H1 (cell line): ENCODE measurements at regions not wholly inside any gene's neighbourhood (a gene's known extent, or its start where the extent isn't known, plus 50 kb on each side); places are given as distances from the start of the nearest gene placed in this dataset.

Experiments used
- CTCF ChIA-PET: fragments of 300-600 bp; sonication (Branson Sonifier 250); formaldehyde crosslinking; loops from one replicate; lab custom pipeline; 2021; ENCODE audit not compliant: partially characterized antibody; lab: Charles Lee
- POLR2A ChIA-PET: fragments of 300-600 bp; sonication (Branson Sonifier 250); formaldehyde crosslinking; loops from one replicate; lab custom pipeline; 2021; ENCODE audit warnings: inconsistent platforms; ENCODE audit not compliant: partially characterized antibody; lab: Charles Lee
- DNase-seq, 2 experiments: peaks; one replicate each; pipeline versions ENCODE4 v3.0.0 to v3.0.0-alpha.2; 2010 to 2022; ENCODE audit warnings: low spot score in 2 of 2, low read depth in 1 of 2, mixed read lengths in 1 of 2
- FAIRE-seq: peaks from 2 replicates; lab custom pipeline; 2011; peaks lifted over from hg19 to GRCh38; lab: Jason Lieb, UNC
- H2AFZ ChIP-seq: 2 replicates; pipeline ENCODE4 v1.8.1; 2012; ENCODE audit warnings: low read length, inconsistent platforms
- H2AK5ac ChIP-seq: 2 replicates; pipeline ENCODE4 v1.6.1; 2013; ENCODE audit warnings: low read depth, low read length
- H2BK120ac ChIP-seq: replicated peaks from 2 replicates; pipeline ENCODE3; 2013; ENCODE audit warnings: low read depth, low read length, inconsistent platforms
- H2BK12ac ChIP-seq: 2 replicates; pipeline ENCODE4 v1.6.1; 2013; ENCODE audit warnings: low read depth, low read length
- H2BK15ac ChIP-seq: 2 replicates; pipeline ENCODE4 v1.6.1; 2013; ENCODE audit warnings: low read length
- H2BK20ac ChIP-seq: 2 replicates; pipeline ENCODE4 v1.6.1; 2013; ENCODE audit warnings: low read length
- H2BK5ac ChIP-seq: 2 replicates; pipeline ENCODE4 v1.6.1; 2013; ENCODE audit warnings: low read depth, low read length
- H3K14ac ChIP-seq: 2 replicates; pipeline ENCODE4 v1.6.1; 2013; ENCODE audit warnings: inconsistent platforms; ENCODE audit not compliant: insufficient read length
- H3K18ac ChIP-seq: 2 replicates; pipeline ENCODE4 v1.6.1; 2013; ENCODE audit warnings: low read length; ENCODE audit errors: extremely low read depth
- H3K23ac ChIP-seq: 2 replicates; pipeline ENCODE4 v1.6.1; 2013; ENCODE audit warnings: inconsistent platforms; ENCODE audit not compliant: insufficient read length
- H3K23me2 ChIP-seq: 2 replicates; pipeline ENCODE4 v1.6.1; 2013; ENCODE audit warnings: low read depth, low read length
- H3K27ac ChIP-seq: 2 replicates; pipeline ENCODE4 v1.6.1; 2011; ENCODE audit warnings: low read depth, low read length, inconsistent platforms
- H3K27me3 ChIP-seq, 4 experiments: replicated peaks in 1 of 4; 1 replicate in 1 of 4; 2 replicates in 3 of 4; pipeline versions ENCODE4 v1.6.1 to v1.8.1; 2011 to 2013; ENCODE audit warnings: low read length in 3 of 4, mild to moderate bottlenecking in 3 of 4, inconsistent platforms in 2 of 4, mixed read lengths in 2 of 4, moderate library complexity in 1 of 4; ENCODE audit not compliant: control insufficient read depth in 3 of 4, insufficient read depth in 3 of 4; ENCODE audit errors: extremely low read depth in 1 of 4
- H3K36me3 ChIP-seq, 4 experiments: 2 replicates each; pipeline versions ENCODE4 v1.6.1 to v1.8.1; 2011 to 2013; ENCODE audit warnings: mild to moderate bottlenecking in 4 of 4, low read length in 3 of 4, moderate library complexity in 2 of 4, control low read depth in 1 of 4, inconsistent platforms in 1 of 4; ENCODE audit not compliant: insufficient read depth in 4 of 4, control insufficient read depth in 2 of 4
- H3K4ac ChIP-seq: replicated peaks from 2 replicates; pipeline ENCODE3; 2013; ENCODE audit warnings: low read length, low read depth, mixed read lengths, inconsistent platforms; ENCODE audit not compliant: insufficient read length
- H3K4me1 ChIP-seq, 4 experiments: replicated peaks in 1 of 4; 1 replicate in 1 of 4; 2 replicates in 3 of 4; pipeline versions ENCODE4 v1.6.1 to v1.8.1; 2011 to 2013; ENCODE audit warnings: low read length in 3 of 4, inconsistent platforms in 2 of 4, mixed read lengths in 1 of 4; ENCODE audit not compliant: insufficient read depth in 4 of 4, control insufficient read depth in 3 of 4
- H3K4me2 ChIP-seq, 2 experiments: 2 replicates each; pipeline versions ENCODE4 v1.6.1 to v1.8.1; 2011 to 2013; ENCODE audit warnings: low read depth in 2 of 2, low read length in 2 of 2, control low read depth in 1 of 2, inconsistent platforms in 1 of 2, mild to moderate bottlenecking in 1 of 2; ENCODE audit not compliant: insufficient read depth in 1 of 2
- H3K4me3 ChIP-seq, 4 experiments: fragments of 200-600, 300-600 bp in 1 of 4; sonication (generic), shearing (Covaris generic), sonication (Bioruptor Twin) in 1 of 4; 2 replicates each; pipeline versions ENCODE4 v1.5.1 to v1.8.1; 2011 to 2016; ENCODE audit warnings: low read length in 4 of 4, low read depth in 3 of 4, control low read depth in 2 of 4, inconsistent platforms in 2 of 4, mild to moderate bottlenecking in 2 of 4, mixed read lengths in 1 of 4, moderate library complexity in 1 of 4; ENCODE audit not compliant: insufficient read depth in 2 of 4; ENCODE audit errors: extremely low read depth in 1 of 4
- H3K56ac ChIP-seq: replicated peaks from 2 replicates; pipeline ENCODE3; 2013; ENCODE audit warnings: low read depth, mild to moderate bottlenecking, mixed read lengths, low read length, inconsistent platforms; ENCODE audit not compliant: insufficient read length
- H3K79me1 ChIP-seq: 2 replicates; pipeline ENCODE4 v1.6.1; 2013; ENCODE audit warnings: low read depth, low read length, control low read depth
- H3K79me2 ChIP-seq, 2 experiments: 2 replicates each; pipeline versions ENCODE4 v1.6.1 to v1.8.1; 2012 to 2013; ENCODE audit warnings: low read length in 2 of 2, mild to moderate bottlenecking in 2 of 2, inconsistent platforms in 1 of 2; ENCODE audit not compliant: insufficient read depth in 2 of 2, control insufficient read depth in 1 of 2
- H3K9ac ChIP-seq, 4 experiments: replicated peaks in 1 of 4; 1 replicate in 1 of 4; 2 replicates in 3 of 4; pipeline versions ENCODE4 v1.6.1 to v1.8.1; 2011 to 2013; ENCODE audit warnings: low read depth in 3 of 4, low read length in 3 of 4, control low read depth in 2 of 4, mild to moderate bottlenecking in 2 of 4, moderate library complexity in 2 of 4, inconsistent platforms in 1 of 4; ENCODE audit errors: extremely low read depth in 1 of 4
- H3K9me3 ChIP-seq, 2 experiments: 2 replicates each; pipeline versions ENCODE4 v1.6.1 to v1.8.1; 2012 to 2013; ENCODE audit warnings: mild to moderate bottlenecking in 2 of 2, moderate library complexity in 2 of 2, control low read depth in 1 of 2, inconsistent platforms in 1 of 2, low read depth in 1 of 2, low read length in 1 of 2, mixed read lengths in 1 of 2; ENCODE audit not compliant: insufficient read depth in 2 of 2
- H4K20me1 ChIP-seq, 2 experiments: replicated peaks in 1 of 2; 2 replicates each; pipeline versions ENCODE3 to v1.8.1; 2011 to 2013; ENCODE audit warnings: inconsistent platforms in 2 of 2, low read length in 2 of 2, mild to moderate bottlenecking in 1 of 2; ENCODE audit not compliant: insufficient read depth in 2 of 2, control insufficient read depth in 1 of 2
- H4K5ac ChIP-seq: 2 replicates; pipeline ENCODE4 v1.6.1; 2013; ENCODE audit warnings: low read length, low read depth, mixed read lengths, inconsistent platforms; ENCODE audit not compliant: insufficient read length
- H4K8ac ChIP-seq: 2 replicates; pipeline ENCODE4 v1.8.0; 2013; ENCODE audit warnings: mild to moderate bottlenecking, moderate library complexity, low read length, inconsistent platforms; ENCODE audit not compliant: insufficient read depth; ENCODE audit errors: extremely low read depth
- H4K91ac ChIP-seq: replicated peaks from 2 replicates; pipeline ENCODE3; 2013; ENCODE audit warnings: low read length, mixed read lengths, inconsistent platforms; ENCODE audit not compliant: insufficient read length
- SP4 ChIP-seq: IDR thresholded peaks from 2 replicates; pipeline ENCODE4 v1.6.1; 2012; ENCODE audit warnings: low read length, inconsistent platforms
- TEAD4 ChIP-seq: IDR thresholded peaks from 2 replicates; pipeline ENCODE4 v1.6.1; 2012; ENCODE audit warnings: low read depth, low read length, inconsistent platforms, mixed read lengths
- WGBS, 2 experiments: shearing (Covaris generic) in 1 of 2; methylation state at CpG; one replicate each; pipeline versions ENCODE4 v1.1.6 to v1.1.7; 2013 to 2015; ENCODE audit warnings: low lambda C conversion rate in 2 of 2, mixed read lengths in 2 of 2, inconsistent platforms in 1 of 2, low coverage in 1 of 2, missing lambda C conversion rate in 1 of 2; ENCODE audit not compliant: insufficient replicate concordance in 2 of 2, insufficient coverage in 1 of 2, insufficient read length in 1 of 2; ENCODE audit errors: extremely low coverage in 1 of 2, missing lambda C conversion rate in 1 of 2; 5-methylcytosine and 5-hydroxymethylcytosine counted together

DNA sequence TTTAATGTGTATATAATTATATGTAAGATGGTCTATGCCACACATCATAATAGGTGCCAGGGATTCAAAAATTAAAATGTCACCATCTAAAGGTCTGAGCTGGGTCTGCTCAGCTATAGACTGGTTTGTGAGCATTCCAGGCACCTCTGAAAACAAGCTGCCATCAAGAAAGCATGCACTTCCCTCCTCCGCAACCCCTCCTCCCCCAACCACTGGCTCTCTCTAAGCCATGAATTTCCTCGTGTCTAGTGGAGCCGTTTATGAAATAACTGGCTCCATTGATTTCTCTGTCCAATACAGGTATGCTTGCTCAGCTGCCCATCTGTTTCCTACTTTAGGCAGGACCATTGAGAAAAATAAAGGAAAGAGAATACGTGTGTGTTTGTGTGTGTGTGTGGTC, 522.6 kb upstream of the PLXNA2 start:
- Histone ChIP-seq H3K4ac (no peak overlapping the region), H3K4me2 (no peak overlapping the region), H3K4me1 (no peaks in the 10 kb centered on the region), H3K18ac (no peak overlapping the region), H3K4me3 (no peak overlapping the region), H3K79me2 (no peaks in the 10 kb centered on the region)
- DNase-seq, result no peak
- 80% methylated on average over 4 of the region's 4 CpGs; no CpG with 5 or more reads in 1 of the 2 experiments for WGBS, 2 experiments
- TF ChIP-seq SP4 (no peak), TEAD4 (0 out of 2 replicates have a peak, but pooled peaks have one; percentile 5)
- TF ChIP-seq, all 59 proteins: peak for 1
- H3K56ac ChIP-seq, result no peak overlapping the region
- H2BK12ac ChIP-seq, result 0 out of 2 replicates have a peak overlapping the region, but pooled peaks have one; percentile 9
- H2BK20ac ChIP-seq, result peak overlapping the region; percentile 48; the same call in 1 of the 2 replicates
- H4K20me1 ChIP-seq, result no peaks in the 10 kb centered on the region
- H3K27ac ChIP-seq, result no peak overlapping the region
- no peak for FAIRE-seq
- no peak overlapping the region for H4K8ac ChIP-seq
- H2BK120ac ChIP-seq, result peak overlapping the region; percentile 26
- CTCF ChIA-PET, result interaction anchor here (0.7 to 1.5 kb wide), 2 partner anchors 18 to 343 kb away, joined by 3 to 5 read pairs; no protein-coding TSS in a partner anchor
- H3K23ac ChIP-seq, result no peak overlapping the region
- POLR2A ChIA-PET, result interaction anchor here (1.1 kb wide), 1 partner anchor 21 kb away, joined by 3 read pairs; no protein-coding TSS in a partner anchor
- no peak overlapping the region for H2AK5ac ChIP-seq
- no peak overlapping the region for H2BK15ac ChIP-seq
- H2BK5ac ChIP-seq, result peak overlapping the region; percentile 75; the same call in 1 of the 2 replicates
- H4K5ac ChIP-seq, result no peak overlapping the region
- H3K9me3 ChIP-seq, result no peaks in the 10 kb centered on the region
- H3K14ac ChIP-seq, result no peak overlapping the region
- no peak overlapping the region for H3K9ac ChIP-seq
- peak overlapping the region; percentile 34; the same call in 1 of the 2 replicates for H2AFZ ChIP-seq
- H3K79me1 ChIP-seq, result no peaks in the 10 kb centered on the region
- H3K23me2 ChIP-seq, result 0 out of 2 replicates have a peak, but pooled peaks cover 1% of the 10 kb centered on the region
- no peaks in the 10 kb centered on the region for H3K27me3 ChIP-seq
- H3K36me3 ChIP-seq, result no peaks in the 10 kb centered on the region
- peak overlapping the region; percentile 35 for H4K91ac ChIP-seq
